Activated B cell treated with CpG ODN at 0.5 μM for 24 hours (primary cell): ENCODE measurements at regions not wholly inside any gene's neighbourhood (a gene's known extent, or its start where the extent isn't known, plus 50 kb on each side); places are given as distances from the start of the nearest gene placed in this dataset.

Experiments used
- ATAC-seq: fragments of 200-7000 bp; cut with Tn5 transposase; one replicate; pipeline ENCODE4 v1.10.0; 2021; ENCODE audit warnings: low read depth, mild to moderate bottlenecking, moderate library complexity
- CTCF ChIA-PET: fragments of 350-600 bp; sonication (Branson Sonifier 250); formaldehyde crosslinking; loops from one replicate; lab custom pipeline; 2021; ENCODE audit warnings: antibody characterized with exemption; lab: Charles Lee
- POLR2A ChIA-PET: fragments of 350-600 bp; sonication (Branson Sonifier 250); formaldehyde crosslinking; loops from one replicate; lab custom pipeline; 2021; ENCODE audit warnings: antibody characterized with exemption; lab: Charles Lee
- DNase-seq: peaks from one replicate; pipeline ENCODE4 v3.0.0; 2022
- H3K27ac Mint-ChIP-seq: one replicate; pipeline ENCODE4 v1.8.0; 2020; ENCODE audit warnings: mixed read lengths
- H3K27me3 Mint-ChIP-seq: one replicate; pipeline ENCODE4 v1.8.0; 2021; ENCODE audit warnings: mixed read lengths
- H3K36me3 Mint-ChIP-seq: one replicate; pipeline ENCODE4 v1.8.0; 2021; ENCODE audit warnings: low read depth, mixed read lengths
- H3K4me1 Mint-ChIP-seq: one replicate; pipeline ENCODE4 v1.8.0; 2021; ENCODE audit warnings: mixed read lengths
- H3K4me3 Mint-ChIP-seq: one replicate; pipeline ENCODE4 v1.8.0; 2020; ENCODE audit warnings: mild to moderate bottlenecking, mixed read lengths
- H3K9me3 Mint-ChIP-seq: one replicate; pipeline ENCODE4 v1.8.0; 2020; ENCODE audit warnings: mixed read lengths
- CTCF ChIP-seq: fragments of 200-600 bp; IDR thresholded peaks from one replicate; pipeline ENCODE4 v1.8.0; 2022; ENCODE audit warnings: antibody characterized with exemption, mild to moderate bottlenecking
- intact Hi-C: fragments of 100-400 bp; cut with micrococcal nuclease; formaldehyde crosslinking; loops from one replicate; pipeline ENCODE4 v1.15.1; 2024

- Mint-ChIP-seq H3K9me3 (no peaks in the 10 kb centered on the region), H3K27ac (no peak overlapping the region), H3K27me3 (no peaks in the 10 kb centered on the region), H3K4me1 (no peaks in the 10 kb centered on the region), H3K36me3 (no peaks in the 10 kb centered on the region), H3K4me3 (no peak overlapping the region)
- ATAC-seq (no peak), DNase-seq (no peak)
- CTCF ChIA-PET: no interaction called here
- POLR2A ChIA-PET: no interaction called here
- no peak for TF ChIP-seq CTCF
- intact Hi-C loops: no loop called here
Observed at GRCh38 chr4:28469886-28470285, 1609.2 kb downstream of the STIM2 start.

GRCh38 chr4:28475381-28475780 lies 1614.7 kb downstream of the STIM2 start:
- Mint-ChIP-seq H3K27me3 (no peaks in the 10 kb centered on the region), H3K9me3 (peaks cover 3% of the 10 kb centered on the region), H3K36me3 (no peaks in the 10 kb centered on the region), H3K4me1 (no peaks in the 10 kb centered on the region), H3K27ac (no peak overlapping the region), H3K4me3 (no peak overlapping the region)
- POLR2A ChIA-PET: no interaction called here
- intact Hi-C loops: no loop called here
- no peak for ATAC-seq
- CTCF ChIA-PET: no interaction called here
- TF ChIP-seq CTCF: no peak
- DNase-seq: no peak

- H3K27ac Mint-ChIP-seq: no peak overlapping the region
- no peak for TF ChIP-seq CTCF
- DNase-seq (no peak), ATAC-seq (no peak)
- POLR2A ChIA-PET: no interaction called here
- peaks cover 3% of the 10 kb centered on the region for H3K9me3 Mint-ChIP-seq
- no peaks in the 10 kb centered on the region for H3K27me3 Mint-ChIP-seq
- H3K36me3 Mint-ChIP-seq: no peaks in the 10 kb centered on the region
- intact Hi-C loops: no loop called here
- CTCF ChIA-PET: no interaction called here
- H3K4me1 Mint-ChIP-seq: no peaks in the 10 kb centered on the region
- H3K4me3 Mint-ChIP-seq: no peak overlapping the region
Observed at GRCh38 chr4:28479666-28480065, 1619.0 kb downstream of the STIM2 start.

- Mint-ChIP-seq H3K4me1 (no peaks in the 10 kb centered on the region), H3K4me3 (no peak overlapping the region), H3K27ac (no peak overlapping the region), H3K27me3 (no peaks in the 10 kb centered on the region), H3K36me3 (no peaks in the 10 kb centered on the region), H3K9me3 (peaks cover 3% of the 10 kb centered on the region)
- intact Hi-C loops: no loop called here
- POLR2A ChIA-PET: no interaction called here
- ATAC-seq (no peak), DNase-seq (no peak)
- CTCF ChIA-PET: no interaction called here
- no peak for TF ChIP-seq CTCF
Observed at GRCh38 chr4:28481565-28481964, 1620.9 kb downstream of the STIM2 start.

- H3K9me3 Mint-ChIP-seq: peaks cover 3% of the 10 kb centered on the region
- CTCF ChIA-PET: no interaction called here
- intact Hi-C loops: no loop called here
- H3K27me3 Mint-ChIP-seq: no peaks in the 10 kb centered on the region
- TF ChIP-seq CTCF: no peak
- H3K4me3 Mint-ChIP-seq: no peak overlapping the region
- no peak for DNase-seq
- no peaks in the 10 kb centered on the region for H3K36me3 Mint-ChIP-seq
- ATAC-seq: no peak
- no peak overlapping the region for H3K27ac Mint-ChIP-seq
- no peaks in the 10 kb centered on the region for H3K4me1 Mint-ChIP-seq
- POLR2A ChIA-PET: no interaction called here
Observed at GRCh38 chr4:28482580-28483270, 1622.1 kb downstream of the STIM2 start.
